Fibroblast of peridontal ligament (primary cell): ENCODE measurements at regions not wholly inside any gene's neighbourhood (a gene's known extent, or its start where the extent isn't known, plus 50 kb on each side); places are given as distances from the start of the nearest gene placed in this dataset.
"Not testable (repeated sequence)": the region's sequence is repeated elsewhere in the genome, so short reads cannot be mapped to it uniquely, and the experiment has no call there.

ENCODE experiments used
- DNase-seq: peaks from one replicate; pipeline ENCODE4 v3.0.0-alpha.2; 2010; ENCODE audit errors: extremely low read depth

DNA sequence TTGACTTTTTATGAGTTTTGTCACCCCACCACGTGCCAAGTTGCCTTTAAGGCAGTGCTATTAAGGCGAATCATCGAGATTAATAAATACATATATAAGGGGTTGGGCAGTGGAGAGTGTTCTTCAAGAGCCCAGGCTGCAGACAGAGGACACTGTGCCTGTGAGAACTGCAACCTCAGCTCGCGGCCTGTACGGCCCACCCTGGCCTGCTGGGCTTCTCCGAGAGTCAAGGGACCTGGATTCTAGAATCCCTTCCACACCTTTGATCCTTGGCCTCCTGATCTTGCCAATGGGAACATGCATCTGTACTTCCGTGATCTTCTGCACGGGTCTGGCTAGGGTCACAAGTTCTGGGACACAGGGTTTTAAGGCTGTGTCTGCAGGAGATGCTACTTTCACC, 54.5 kb downstream of the IRX5 start:
- no peak for DNase-seq

GRCh38 chr16:54985668-54986067, 55.0 kb downstream of the IRX5 start:
- DNase-seq = no peak

DNA sequence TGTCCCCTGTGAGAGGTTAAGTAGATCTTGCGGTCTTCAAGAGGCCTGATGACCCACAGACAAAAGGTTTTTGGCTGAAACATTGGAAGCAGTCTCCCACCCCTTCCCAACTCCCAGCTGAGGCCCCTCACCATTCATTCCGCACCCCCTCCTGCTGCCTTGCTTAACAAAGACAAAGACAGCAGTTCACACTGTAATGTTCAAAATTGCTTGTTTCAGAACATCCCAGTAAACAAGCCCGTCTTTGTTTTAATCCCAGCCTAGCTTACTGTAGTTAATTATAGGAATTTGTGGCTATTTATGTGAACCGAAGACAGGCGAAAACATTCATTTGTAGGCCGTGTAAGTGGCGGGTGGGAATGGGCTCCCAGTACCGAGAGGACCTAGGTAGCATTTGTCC, 55.7 kb downstream of the IRX5 start:
- no peak for DNase-seq

GRCh38 chr16:54987081-54987480, 56.4 kb downstream of the IRX5 start:
- DNase-seq = no peak

- DNase-seq = no peak
These were observed 60.9 kb downstream of the IRX5 start for GRCh38 chr16:54991525-54991924.

GRCh38 chr16:54991946-54992345, 61.3 kb downstream of the IRX5 start:
- not testable (repeated sequence) for DNase-seq

DNA sequence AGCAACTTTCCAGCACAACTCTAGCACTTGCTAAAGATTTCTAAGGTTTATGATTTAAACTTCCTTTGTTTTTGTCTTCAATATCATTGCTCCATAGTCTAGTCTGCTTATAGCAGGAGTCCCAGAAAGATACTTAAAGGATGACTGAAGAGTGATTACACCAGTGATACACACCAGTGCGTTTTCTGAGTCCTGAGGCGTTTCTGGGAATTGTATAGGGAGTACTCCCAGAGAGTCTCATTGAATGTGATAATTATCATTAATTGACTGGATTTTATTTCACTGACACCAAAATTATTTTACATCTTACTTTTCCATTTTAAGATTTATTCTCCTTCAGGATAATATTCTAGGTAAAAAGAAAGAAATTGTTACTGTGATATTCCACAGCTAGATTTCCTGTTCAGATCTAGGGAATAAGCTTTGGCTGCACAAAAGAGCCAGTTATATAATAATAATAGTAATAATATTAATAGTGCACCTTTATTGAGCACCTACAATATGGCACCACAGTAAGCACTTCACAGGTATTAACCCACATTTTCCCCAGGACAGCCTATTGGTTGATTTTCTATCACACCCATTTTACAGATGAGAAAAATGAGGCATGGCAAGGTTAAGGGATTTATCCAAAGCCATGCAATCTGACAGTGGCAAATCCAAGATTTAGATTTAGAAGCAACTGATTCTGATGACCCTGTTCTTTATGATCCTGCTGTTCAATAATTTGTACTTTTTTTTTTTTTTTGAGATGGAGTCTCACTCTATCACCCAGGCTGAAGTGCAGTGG, 62.6 kb downstream of the IRX5 start:
- no peak for DNase-seq

DNA sequence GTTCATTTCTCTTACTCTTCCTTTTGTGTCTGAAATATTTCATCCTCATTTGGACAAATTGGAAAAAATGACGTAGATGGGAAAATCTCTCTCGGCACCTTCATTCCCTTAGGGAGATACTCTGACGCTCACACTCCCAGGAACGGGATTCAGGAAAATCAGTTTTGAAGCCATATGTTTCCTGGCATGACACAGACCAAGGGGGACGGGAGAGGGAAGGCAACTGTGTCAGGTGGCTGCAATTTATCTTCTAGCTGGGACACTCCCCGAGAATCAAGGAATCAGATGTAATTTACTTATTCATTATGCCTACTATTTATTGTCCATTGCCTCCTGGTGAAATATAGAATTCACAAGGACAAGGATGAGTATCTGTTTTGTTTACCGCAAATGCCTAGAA, 65.5 kb downstream of the IRX5 start:
- no peak for DNase-seq

DNA sequence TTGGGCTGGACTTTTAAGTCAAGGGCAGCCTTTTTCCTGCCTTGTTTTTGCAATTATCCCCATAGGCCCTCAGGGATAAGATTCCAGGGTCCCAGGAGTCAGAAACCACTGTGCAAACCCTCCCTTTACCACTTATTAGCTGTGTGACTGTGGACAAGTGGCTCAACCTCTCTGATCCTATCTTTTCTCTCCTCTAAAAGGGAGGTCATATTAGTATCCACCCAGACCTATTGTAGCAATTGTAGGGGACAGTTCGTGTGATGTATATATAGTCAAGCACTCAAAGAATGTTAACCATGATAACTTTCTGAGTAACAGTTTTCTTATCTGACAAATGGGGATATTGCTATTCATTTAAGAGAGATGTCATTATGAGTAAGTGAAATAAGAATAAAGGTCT, 68.2 kb downstream of the IRX5 start:
- DNase-seq = no peak

GRCh38 chr16:54999481-54999880, 68.8 kb downstream of the IRX5 start:
- no peak for DNase-seq

DNA sequence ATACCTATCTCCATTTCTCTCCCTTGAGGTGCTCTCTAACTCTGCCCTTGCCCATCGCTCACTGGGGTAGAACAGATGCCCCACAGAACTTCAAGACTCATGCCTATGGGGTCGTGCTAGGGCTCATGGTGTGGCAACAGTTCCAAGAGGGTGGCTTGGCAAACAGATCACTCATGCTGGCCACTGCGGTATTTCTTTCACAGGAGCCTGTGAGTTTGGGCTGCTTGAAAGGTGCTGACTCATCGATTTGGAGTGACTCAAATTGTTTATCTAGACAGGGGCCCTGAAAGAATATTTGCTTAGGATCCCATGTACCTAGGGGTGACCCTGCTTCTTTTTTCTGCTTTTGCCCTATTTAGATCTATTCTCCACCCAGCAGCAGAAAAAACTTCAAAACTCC, 69.9 kb downstream of the IRX5 start:
- DNase-seq = peak; percentile 62

GRCh38 chr16:55001931-55002330, 71.3 kb downstream of the IRX5 start:
- DNase-seq = peak; percentile 66

DNA sequence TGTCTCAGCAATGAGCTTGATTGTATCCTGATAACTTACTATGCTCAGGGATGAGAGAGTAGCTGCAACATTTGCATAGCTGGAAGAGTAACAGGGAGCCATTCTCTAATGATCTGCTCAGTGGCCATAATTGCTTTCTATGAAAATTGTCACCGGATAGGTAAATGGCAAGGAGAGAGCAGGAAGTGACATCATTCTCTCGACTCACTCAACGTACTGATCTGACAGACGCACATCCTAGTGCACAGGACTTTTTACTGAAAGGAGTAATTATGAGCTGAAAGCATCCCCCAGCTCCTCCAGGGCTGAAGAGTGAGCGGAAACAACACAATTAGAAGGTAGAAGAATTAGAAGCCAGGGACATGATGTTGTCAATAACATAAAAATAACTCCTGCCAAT, 71.8 kb downstream of the IRX5 start:
- DNase-seq = no peak

- DNase-seq = no peak
These were observed 72.6 kb downstream of the IRX5 start for GRCh38 chr16:55003306-55003705.

- no peak for DNase-seq
These were observed 73.3 kb downstream of the IRX5 start for GRCh38 chr16:55003916-55004315.

- no peak for DNase-seq
These were observed 76.8 kb downstream of the IRX5 start for GRCh38 chr16:55007504-55007903.

DNA sequence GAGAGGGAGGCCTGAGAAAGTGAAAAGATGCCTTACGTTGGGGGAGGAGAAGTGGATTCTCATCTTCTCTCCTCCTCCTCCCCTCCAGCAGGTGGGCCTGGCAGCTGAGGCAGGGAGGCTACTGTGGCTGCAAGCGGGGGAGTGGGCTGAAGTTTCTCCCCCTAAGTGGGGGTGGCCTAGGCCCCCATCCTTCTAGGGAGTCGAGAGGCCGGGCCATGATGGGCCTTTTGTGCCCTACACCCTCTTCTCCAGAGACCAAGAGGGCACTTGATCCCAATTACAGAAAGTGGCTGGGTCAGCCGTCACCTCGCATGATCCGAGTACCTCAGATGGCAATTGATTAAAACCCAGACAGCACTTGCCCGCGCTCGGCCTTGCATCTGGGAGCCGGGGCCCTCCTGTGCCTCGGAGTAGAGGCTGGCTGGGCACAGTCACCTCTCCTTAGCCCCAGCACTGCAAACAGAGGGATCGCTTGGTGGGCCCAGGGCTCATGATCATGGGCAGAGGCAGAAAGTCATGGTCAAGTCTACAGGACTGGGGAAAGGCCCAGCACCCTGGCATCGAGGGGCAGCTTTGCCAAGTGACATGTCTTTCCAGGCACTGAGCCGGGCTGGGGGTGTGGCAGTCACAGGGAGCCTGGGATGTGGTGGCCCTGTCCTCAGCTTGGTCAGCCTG, 78.3 kb downstream of the IRX5 start:
- no peak for DNase-seq

DNA sequence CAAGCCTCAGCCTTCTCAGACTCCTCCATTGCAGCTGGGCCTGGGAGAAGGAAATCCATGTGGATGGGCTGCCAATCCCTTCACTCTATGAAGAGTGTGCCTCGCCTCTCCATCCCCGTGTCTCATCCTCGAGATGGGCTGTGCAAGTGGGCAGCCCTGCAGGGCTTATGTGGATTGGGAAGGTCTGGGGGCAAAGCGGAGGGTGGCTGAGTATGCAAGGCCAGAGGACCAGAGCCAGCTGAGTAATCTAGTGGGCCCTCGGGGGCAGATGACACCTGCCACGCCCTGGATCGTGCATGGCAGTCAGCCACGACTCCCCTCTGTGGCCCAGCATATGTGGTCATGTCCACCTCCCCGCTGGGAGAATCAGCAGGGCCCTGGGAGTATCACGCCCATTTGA, 78.9 kb downstream of the IRX5 start:
- no peak for DNase-seq

- peak; percentile 23 for DNase-seq
These were observed 80.0 kb downstream of the IRX5 start for GRCh38 chr16:55010492-55011160.

DNA sequence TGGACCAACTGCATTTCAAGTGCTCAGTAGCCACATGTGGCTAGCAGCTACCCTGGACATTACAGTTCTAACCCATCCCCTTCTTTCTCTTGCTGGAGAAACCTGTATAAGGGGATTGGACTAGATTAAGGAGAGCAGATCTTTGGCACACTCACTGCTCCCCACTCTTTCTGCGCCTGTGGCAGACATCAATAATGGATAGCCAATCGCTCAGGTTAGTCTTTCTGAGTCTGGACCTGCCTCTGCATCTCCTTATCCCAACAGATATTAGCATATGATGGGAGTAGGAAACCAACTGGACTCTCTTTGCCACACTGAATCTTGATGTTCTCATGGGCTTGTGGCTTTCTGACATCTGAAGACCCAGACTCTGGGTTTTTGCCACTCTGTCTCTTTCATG, 81.7 kb downstream of the IRX5 start:
- no peak for DNase-seq

GRCh38 chr16:55012793-55013192, 82.1 kb downstream of the IRX5 start:
- no peak for DNase-seq

DNA sequence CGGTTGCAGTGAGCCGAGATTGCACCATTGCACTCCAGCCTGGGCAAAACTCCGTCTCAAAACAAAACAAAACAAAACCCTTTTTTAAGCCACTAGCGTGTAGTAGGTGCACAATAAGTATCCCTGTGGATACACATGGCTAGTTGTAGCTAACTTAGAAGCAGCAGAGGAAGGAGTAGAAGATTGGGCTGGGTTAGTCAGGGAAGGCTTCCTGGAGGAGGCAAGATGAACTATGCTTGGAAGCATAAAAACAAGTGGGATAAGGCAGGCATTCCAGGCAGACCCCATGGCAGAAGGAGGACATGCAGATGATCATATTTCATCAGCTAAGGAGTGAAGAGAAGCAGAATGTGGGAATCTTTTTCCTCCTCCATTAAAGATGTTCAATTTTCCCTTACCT, 83.4 kb downstream of the IRX5 start:
- DNase-seq = no peak
